Testis (tissue), 2 donors: ENCODE measurements at regions not wholly inside any gene's neighbourhood (a gene's known extent, or its start where the extent isn't known, plus 50 kb on each side); places are given as distances from the start of the nearest gene placed in this dataset.

Experiments
- DNase-seq: peaks from one replicate; pipeline ENCODE4 v3.0.0-alpha.2; 2019
- H3K27ac ChIP-seq, 2 donors: fragments of 200-600 bp; sonication (generic); one replicate each; pipeline ENCODE4 v1.5.1; 2019
- H3K27me3 ChIP-seq: fragments of 200-600 bp; sonication (generic); one replicate; pipeline ENCODE4 v1.5.1; 2019
- H3K36me3 ChIP-seq: fragments of 200-600 bp; sonication (generic); one replicate; pipeline ENCODE4 v1.5.1; 2017; ENCODE audit warnings: low read depth; ENCODE audit errors: missing control alignments
- H3K4me1 ChIP-seq: fragments of 200-600 bp; sonication (generic); one replicate; pipeline ENCODE4 v1.5.1; 2019
- H3K4me3 ChIP-seq, 2 donors: fragments of 200-600 bp; sonication (generic); one replicate each; pipeline ENCODE4 v1.5.1; 2017 to 2019
- H3K9me3 ChIP-seq: fragments of 200-600 bp; sonication (generic); one replicate; pipeline ENCODE4 v1.5.1; 2017
- CTCF ChIP-seq, 3 experiments: fragments of 450-650 bp in 2 of 3; fragments of 200-600 bp in 1 of 3; sonication (generic) in 1 of 3; IDR thresholded peaks; one replicate each; pipeline ENCODE4 v1.5.1; 2016 to 2019; ENCODE audit warnings: antibody characterized with exemption in 3 of 3, mild to moderate bottlenecking in 2 of 3, moderate library complexity in 1 of 3
- POLR2A ChIP-seq: fragments of 450-650 bp; IDR thresholded peaks from one replicate; pipeline ENCODE4 v1.6.1; 2017; ENCODE audit warnings: antibody characterized with exemption, mild to moderate bottlenecking, moderate library complexity
- WGBS, 2 donors: methylation state at CpG; one replicate each; pipeline ENCODE4 v1.1.5; 2018; 5-methylcytosine and 5-hydroxymethylcytosine counted together
- intact Hi-C: fragments of 100-400 bp; cut with DNase I; formaldehyde crosslinking; loops from one replicate; pipeline ENCODE4 v1.15.1; 2023; ENCODE audit warnings: low total_unique reads

GRCh38 chr4:13876131-13876530 lies 248.6 kb upstream of the BOD1L1 start:
- Histone ChIP-seq H3K4me1 (no peaks in the 10 kb centered on the region), H3K4me3 (no peak overlapping the region), H3K27me3 (no peaks in the 10 kb centered on the region), H3K9me3 (no peaks in the 10 kb centered on the region), H3K36me3 (no peaks in the 10 kb centered on the region), H3K27ac (no peak overlapping the region)
- no peak for DNase-seq
- TF ChIP-seq POLR2A, result no peak
- TF ChIP-seq CTCF (IDR thresholded peaks at IDR 0.05), result no peak
- 89 to 92% methylated on average over 3 of the region's 3 CpGs for WGBS, 2 donors
- intact Hi-C loops, result loop anchor here (5.0 kb wide), 1 partner anchor 316 kb away; no protein-coding TSS in a partner anchor

- no peaks in the 10 kb centered on the region for H3K9me3 ChIP-seq
- H3K27me3 ChIP-seq, result no peaks in the 10 kb centered on the region
- H3K27ac ChIP-seq, result no peak overlapping the region
- no peak for DNase-seq
- H3K4me3 ChIP-seq, result no peak overlapping the region
- no peaks in the 10 kb centered on the region for H3K4me1 ChIP-seq
- WGBS, 2 donors, result 76 to 95% methylated on average over 7 of the region's 7 CpGs
- TF ChIP-seq POLR2A (no peak), CTCF (IDR thresholded peaks at IDR 0.05) (no peak)
- no peaks in the 10 kb centered on the region for H3K36me3 ChIP-seq
- intact Hi-C loops, result loop anchor here (5.0 kb wide), 1 partner anchor 315 kb away; no protein-coding TSS in a partner anchor
Observed at GRCh38 chr4:13876940-13877339, 249.4 kb upstream of the BOD1L1 start.

DNA sequence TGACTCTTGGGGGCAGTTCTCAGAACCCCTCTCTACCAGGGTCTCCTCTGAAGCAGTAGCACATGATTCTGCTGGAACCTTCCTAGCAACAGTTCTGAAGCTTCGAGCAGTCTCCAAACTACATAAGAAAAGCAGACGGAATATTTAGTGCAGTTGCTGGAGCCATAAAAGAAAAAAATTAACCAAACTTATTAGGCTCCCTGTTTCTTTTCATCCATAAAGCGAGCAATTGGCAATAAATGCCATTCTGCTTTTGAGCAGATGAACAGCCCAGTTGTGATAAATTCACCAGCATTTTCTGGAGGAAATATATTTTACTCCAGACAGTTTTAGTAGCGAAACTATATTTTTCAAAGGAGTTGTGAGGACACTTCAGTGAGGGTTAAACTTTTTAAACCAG lies 250.1 kb upstream of the BOD1L1 start:
- no peaks in the 10 kb centered on the region for H3K27me3 ChIP-seq
- 89 to 92% methylated on average over 4 of the region's 4 CpGs for WGBS, 2 donors
- intact Hi-C loops, result loop anchor here (5.0 kb wide), 1 partner anchor 315 kb away; no protein-coding TSS in a partner anchor
- H3K36me3 ChIP-seq, result no peaks in the 10 kb centered on the region
- H3K27ac ChIP-seq, result no peak overlapping the region
- TF ChIP-seq CTCF (IDR thresholded peaks at IDR 0.05), result no peak
- TF ChIP-seq POLR2A, result no peak
- no peaks in the 10 kb centered on the region for H3K9me3 ChIP-seq
- DNase-seq, result no peak
- no peaks in the 10 kb centered on the region for H3K4me1 ChIP-seq
- no peak overlapping the region for H3K4me3 ChIP-seq

- no peaks in the 10 kb centered on the region for H3K36me3 ChIP-seq
- no peaks in the 10 kb centered on the region for H3K27me3 ChIP-seq
- H3K9me3 ChIP-seq, result no peaks in the 10 kb centered on the region
- no peaks in the 10 kb centered on the region for H3K4me1 ChIP-seq
- no peak overlapping the region for H3K27ac ChIP-seq
- TF ChIP-seq CTCF (IDR thresholded peaks at IDR 0.05) (no peak), POLR2A (no peak)
- intact Hi-C loops, result no loop called here
- DNase-seq, result no peak
- WGBS, 2 donors, result 68 to 75% methylated on average over 4 of the region's 4 CpGs
- H3K4me3 ChIP-seq, result no peak overlapping the region
Observed at GRCh38 chr4:13881892-13882291, 254.4 kb upstream of the BOD1L1 start.

- H3K4me3 ChIP-seq, result no peak overlapping the region
- WGBS, 2 donors, result 86 to 92% methylated on average over 2 of the region's 2 CpGs
- intact Hi-C loops, result no loop called here
- no peaks in the 10 kb centered on the region for H3K4me1 ChIP-seq
- H3K27ac ChIP-seq, result no peak overlapping the region
- no peaks in the 10 kb centered on the region for H3K36me3 ChIP-seq
- no peaks in the 10 kb centered on the region for H3K27me3 ChIP-seq
- TF ChIP-seq POLR2A (no peak), CTCF (IDR thresholded peaks at IDR 0.05) (no peak)
- DNase-seq, result no peak
- H3K9me3 ChIP-seq, result no peaks in the 10 kb centered on the region
Observed at GRCh38 chr4:13887010-13887409, 259.5 kb upstream of the BOD1L1 start.
